ENCODE measurements at regions not wholly inside any gene's neighbourhood (a gene's known extent, or its start where the extent isn't known, plus 50 kb on each side); places are given as distances from the start of the nearest gene placed in this dataset.

- TF ChIP-seq MNT (conservative IDR thresholded peaks at IDR 0.05) (no peak), SMARCE1 (IDR thresholded peaks at IDR 0.05) (peak; percentile 77), EHMT2 (IDR thresholded peaks at IDR 0.05) (peak; percentile 60; the same call in 1 of the 2 replicates), SP2 (IDR thresholded peaks at IDR 0.05; ENCODE audit: extremely low read depth, low read depth, low read length, poor library complexity, severe bottlenecking) (no peak), SIX5 (IDR thresholded peaks at IDR 0.05; ENCODE audit: borderline replicate concordance in 1 of 2, insufficient read depth in 1 of 2, low read depth in 1 of 2, low read length in 2 of 2) (no peak), ZNF592 (IDR thresholded peaks at IDR 0.05) (no peak; the same call in none of the 2 replicates), RBBP5 (IDR thresholded peaks at IDR 0.05; ENCODE audit: borderline replicate concordance, insufficient read depth, low read length, poor library complexity, severe bottlenecking) (peak; percentile 40), VEZF1 (CRISPR knock-in tag; IDR thresholded peaks at IDR 0.05) (no peak), PREB (CRISPR knock-in tag; IDR thresholded peaks at IDR 0.05) (no peak), ADNP (tag; IDR thresholded peaks at IDR 0.05) (peak; percentile 27; the same call in 1 of the 2 replicates), CREB1 (IDR thresholded peaks at IDR 0.05) (no peak), CREB1 (CRISPR knock-in tag; IDR thresholded peaks at IDR 0.05) (no peak), MAFF (IDR thresholded peaks at IDR 0.05; ENCODE audit: low read length) (no peak), NFATC3 (IDR thresholded peaks at IDR 0.05) (0 out of 2 replicates have a peak, but pooled peaks have one; percentile 31), TAL1 (IDR thresholded peaks at IDR 0.05) (peak; percentile 53), HDAC1 (IDR thresholded peaks at IDR 0.05) (peak in 1 of 2 experiments; percentile 48; a peak in 2 of 4 replicates), THRAP3 (IDR thresholded peaks at IDR 0.05; ENCODE audit: borderline replicate concordance) (no peak), HDAC2 (IDR thresholded peaks at IDR 0.05) (peak; percentile 53; the same call in 1 of the 2 replicates), PTTG1 (tag; IDR thresholded peaks at IDR 0.05; ENCODE audit: low read depth) (no peak), ZNF174 (CRISPR knock-in tag; IDR thresholded peaks at IDR 0.05) (no peak), YBX1 (IDR thresholded peaks at IDR 0.05) (no peak)
These were observed 103.8 kb upstream of the NDUFV2 start (continued) for GRCh38 chr18:8998481-8999217.

Data from K562 (cell line).